HG03565 (cell line): ENCODE measurements at regions not wholly inside any gene's neighbourhood (a gene's known extent, or its start where the extent isn't known, plus 50 kb on each side); places are given as distances from the start of the nearest gene placed in this dataset.

ENCODE experiments used
- ATAC-seq: cut with Tn5 transposase; IDR thresholded peaks from one replicate; pipeline ENCODE4 v1.9.1; 2021; ENCODE audit warnings: mild to moderate bottlenecking, moderate library complexity; ENCODE audit not compliant: unreplicated experiment

- no peak for ATAC-seq
Measured at GRCh38 chr4:13142191-13142590, 341.9 kb downstream of the RAB28 start.

GRCh38 chr4:13137390-13137789, 346.8 kb downstream of the RAB28 start:
- ATAC-seq = no peak

DNA sequence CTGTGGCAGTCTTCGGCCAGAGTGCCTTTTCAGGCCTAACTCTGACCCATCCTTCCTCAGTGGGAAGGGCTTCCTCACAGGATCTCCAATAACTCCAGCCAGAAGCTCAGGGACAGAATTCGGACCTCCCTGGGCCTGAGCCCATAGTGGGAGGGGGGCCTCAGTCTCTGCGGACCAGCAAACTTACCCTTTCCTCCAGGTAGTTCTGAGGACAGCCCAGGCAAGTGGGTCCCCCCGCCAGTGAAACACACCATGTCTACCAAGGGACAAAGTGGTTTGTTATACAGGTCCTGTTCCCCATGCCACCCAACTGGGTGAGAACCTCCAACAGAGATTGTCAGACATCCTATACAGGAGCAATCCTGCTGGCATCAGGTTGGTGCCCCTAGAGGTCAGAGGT, 350.4 kb downstream of the RAB28 start:
- no peak for ATAC-seq

GRCh38 chr4:13130848-13131247, 353.3 kb downstream of the RAB28 start:
- ATAC-seq = no peak

- ATAC-seq = no peak
Measured at GRCh38 chr4:13129095-13129494, 355.0 kb downstream of the RAB28 start.

DNA sequence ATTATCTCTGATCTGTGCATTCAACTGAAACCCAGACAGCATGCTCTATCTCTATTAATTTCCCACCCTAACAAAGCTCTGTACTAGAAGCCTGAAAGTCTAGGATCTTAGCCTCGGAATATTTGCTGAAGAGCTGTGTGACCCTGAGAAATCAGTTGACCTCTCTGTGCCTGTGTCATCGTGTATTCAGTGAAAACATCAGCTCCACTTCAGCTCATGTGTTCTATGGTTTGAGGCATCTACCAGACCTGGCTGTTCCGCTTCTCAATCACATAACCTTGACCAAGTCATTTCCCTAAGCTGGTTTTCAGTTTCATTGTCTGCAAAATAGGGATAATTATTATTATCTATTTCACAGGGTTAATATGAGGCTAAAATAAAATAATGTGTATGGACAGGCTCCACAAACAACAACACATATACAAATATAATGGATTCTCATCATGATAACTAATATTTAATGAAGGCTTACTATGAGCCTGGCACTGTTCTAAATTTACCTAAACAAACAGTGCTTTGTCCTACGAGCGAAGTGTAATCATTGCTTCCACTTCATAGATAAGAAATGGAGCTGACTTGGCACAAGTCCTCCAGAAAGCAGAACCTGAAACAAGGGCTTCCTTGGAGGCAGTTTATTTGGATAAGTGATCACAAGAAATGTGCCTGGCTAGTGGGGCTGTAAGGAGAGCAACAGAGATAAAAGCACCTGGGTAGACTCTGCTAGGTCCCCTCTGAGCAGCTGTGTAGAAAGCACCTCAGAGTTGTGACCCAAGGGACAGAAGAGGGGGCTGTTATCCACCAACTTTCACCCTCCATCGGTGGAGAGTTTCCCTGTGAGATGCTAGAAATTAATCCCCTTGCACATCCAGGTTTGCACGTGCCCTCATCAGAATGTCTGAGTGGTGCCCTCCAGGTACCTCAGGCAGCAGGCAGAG, 356.9 kb downstream of the RAB28 start:
- no peak for ATAC-seq

- ATAC-seq = no peak
Measured at GRCh38 chr4:13118633-13119032, 365.5 kb downstream of the RAB28 start.

DNA sequence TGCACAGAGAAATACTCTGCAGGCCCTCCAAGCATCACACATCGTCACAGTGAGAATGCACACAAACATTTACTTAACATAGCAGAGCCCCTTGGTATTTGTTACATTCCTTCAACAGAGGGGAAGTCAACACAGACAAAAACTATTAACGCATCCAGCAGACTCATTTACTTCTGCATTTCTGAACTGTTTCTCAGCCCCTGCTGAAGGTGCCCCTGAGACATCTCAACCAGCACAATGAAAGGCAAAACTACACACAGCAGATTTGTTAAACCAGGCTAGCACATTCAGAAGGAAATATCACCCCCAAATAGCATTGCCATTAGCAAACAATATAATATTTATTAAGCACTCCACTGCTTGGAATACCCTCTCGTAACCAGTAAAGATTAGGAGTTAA, 367.0 kb downstream of the RAB28 start:
- no peak for ATAC-seq

- ATAC-seq = no peak
Measured at GRCh38 chr4:13112030-13112429, 372.1 kb downstream of the RAB28 start.

GRCh38 chr4:13109536-13109935, 374.6 kb downstream of the RAB28 start:
- ATAC-seq = no peak

- ATAC-seq = no peak
Measured at GRCh38 chr4:13108096-13108495, 376.0 kb downstream of the RAB28 start.

DNA sequence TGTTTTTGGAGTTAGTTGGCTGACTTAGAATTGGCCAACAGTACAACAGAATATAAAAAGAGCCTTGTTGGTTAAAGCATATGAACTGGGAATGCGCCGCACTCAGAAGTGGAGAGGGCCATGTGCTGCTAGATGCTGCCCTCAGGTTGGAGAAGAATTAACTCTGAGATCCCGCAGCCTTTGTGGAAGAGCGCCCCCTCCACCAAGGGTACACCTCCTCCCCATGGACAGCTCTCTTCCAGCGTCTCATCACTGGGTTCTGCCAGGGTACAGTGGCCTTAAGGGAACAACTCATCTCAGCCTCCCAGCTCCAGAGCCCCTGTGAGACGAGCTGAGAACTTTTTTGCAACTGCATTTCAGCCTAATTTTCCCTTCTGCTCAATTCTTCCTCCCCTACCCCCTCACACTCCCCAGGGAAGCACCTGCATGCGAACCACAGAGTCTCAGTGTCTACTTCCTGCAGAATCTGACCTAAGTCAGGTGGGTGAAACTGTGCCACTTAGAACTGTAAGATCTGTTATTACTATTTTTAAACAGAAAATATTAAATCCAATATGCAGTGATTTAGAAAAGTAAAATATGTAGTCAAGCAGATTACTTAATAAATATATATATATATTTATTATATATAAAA, 380.6 kb downstream of the RAB28 start:
- no peak for ATAC-seq

DNA sequence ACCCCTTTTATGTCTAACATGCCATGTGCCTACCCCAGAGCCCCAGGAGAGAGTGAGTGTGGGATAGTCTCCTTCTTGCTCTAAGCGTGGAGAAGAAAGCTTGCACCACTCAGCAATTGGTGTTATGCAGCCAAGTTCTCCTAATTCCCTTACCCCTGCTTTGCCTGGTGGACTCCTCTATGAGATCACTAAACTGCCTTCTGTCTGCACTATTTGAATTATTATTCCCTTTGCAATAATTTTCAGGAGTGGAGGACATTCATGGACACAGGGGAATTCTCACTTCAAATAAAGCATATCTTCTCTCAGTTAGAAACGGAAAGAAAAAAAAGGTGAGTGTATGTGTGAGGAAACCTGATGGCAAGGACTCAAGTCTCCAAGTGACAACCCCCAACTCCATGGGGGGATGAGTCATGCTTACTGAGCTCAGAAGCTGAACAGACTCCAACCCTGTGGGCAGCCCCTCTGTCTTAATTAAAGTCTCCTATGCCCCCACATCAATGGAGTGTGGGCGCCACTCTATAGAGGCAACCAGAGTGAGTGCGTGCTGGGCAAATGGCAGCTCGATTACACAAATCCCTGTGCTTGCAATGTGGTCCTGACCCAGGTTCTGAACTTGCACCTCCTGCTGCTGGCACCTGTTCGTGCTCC, 381.9 kb downstream of the RAB28 start:
- no peak for ATAC-seq

DNA sequence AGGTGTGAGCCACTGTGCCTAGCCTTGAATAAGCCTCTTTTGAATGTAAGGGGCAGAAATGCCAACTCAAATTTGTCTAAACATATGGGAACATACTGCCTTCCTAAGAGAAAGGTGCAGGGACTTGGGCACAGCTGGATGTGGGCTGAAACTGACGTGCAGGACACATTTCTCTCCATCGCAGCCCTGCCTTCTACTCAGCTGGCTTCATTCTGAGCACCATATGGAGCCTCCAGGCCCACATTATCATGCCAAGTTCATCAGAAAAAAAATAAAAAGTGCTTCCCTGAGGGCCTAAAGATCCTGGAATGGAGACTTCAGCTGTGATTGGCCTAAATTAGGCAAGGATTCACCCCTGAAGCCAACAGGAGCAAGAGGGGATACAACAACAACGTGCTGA, 386.2 kb downstream of the RAB28 start:
- no peak for ATAC-seq

GRCh38 chr4:13095722-13096121, 388.4 kb downstream of the RAB28 start:
- ATAC-seq = no peak

GRCh38 chr4:13093170-13093569, 391.0 kb downstream of the RAB28 start:
- ATAC-seq = no peak

- ATAC-seq = no peak
Measured at GRCh38 chr4:13092702-13093101, 391.4 kb downstream of the RAB28 start.

DNA sequence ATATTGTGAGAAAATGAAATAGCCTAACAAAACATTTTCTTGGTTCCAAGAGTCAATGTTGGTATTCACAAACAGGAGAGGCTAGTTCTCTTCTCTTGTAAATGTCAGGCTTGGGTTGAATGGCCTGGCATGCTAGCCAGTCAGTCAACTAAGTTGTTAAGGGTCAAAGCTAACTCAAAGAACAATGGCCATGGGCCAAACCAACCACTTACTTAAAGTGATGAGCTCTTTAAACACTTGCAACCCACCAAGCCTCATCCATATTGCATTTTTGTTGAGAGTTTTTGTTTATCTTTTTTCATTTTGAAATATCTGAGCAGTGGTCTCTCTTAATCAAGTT, 394.5 kb downstream of the RAB28 start:
- ATAC-seq = no peak

GRCh38 chr4:13088726-13089658, 395.1 kb downstream of the RAB28 start:
- ATAC-seq = no peak

DNA sequence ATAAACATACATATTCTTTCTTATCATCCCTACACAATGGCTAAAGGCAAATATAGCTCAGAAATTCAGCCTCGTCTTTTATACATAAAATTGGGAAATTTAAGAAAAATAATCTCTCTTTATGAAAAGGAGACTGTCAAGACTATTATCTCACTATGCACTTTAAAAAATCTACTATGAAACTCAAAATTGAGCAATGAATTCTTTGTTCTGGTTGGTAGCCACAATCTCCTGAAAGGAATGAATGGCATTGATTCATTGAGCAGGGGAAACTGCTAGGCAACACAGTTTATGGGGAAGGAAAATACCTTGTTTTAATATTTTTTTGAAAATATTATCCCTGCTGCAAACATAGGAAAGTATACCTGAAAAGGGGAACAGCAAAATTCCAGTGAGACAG, 397.1 kb downstream of the RAB28 start:
- ATAC-seq = no peak

DNA sequence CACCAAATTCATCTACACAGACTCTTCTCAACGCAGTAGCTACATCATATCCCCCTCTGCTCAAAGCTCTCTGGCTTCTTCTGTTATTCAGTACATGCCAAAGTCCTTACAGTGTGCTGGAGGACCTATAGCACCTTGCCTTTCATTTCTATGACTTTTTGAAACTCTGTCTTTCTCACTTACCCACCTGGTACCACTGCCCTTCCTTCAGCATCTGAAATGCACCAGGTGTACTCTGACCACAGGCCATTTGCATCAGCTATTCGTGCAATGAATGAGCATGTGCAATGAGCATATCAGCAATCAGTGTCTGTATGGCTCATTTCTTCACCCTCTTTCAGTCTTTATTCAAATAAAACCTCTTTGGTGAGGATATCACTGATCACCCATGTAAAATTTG, 399.9 kb downstream of the RAB28 start:
- no peak for ATAC-seq
